ENCODE measurements at regions not wholly inside any gene's neighbourhood (a gene's known extent, or its start where the extent isn't known, plus 50 kb on each side); places are given as distances from the start of the nearest gene placed in this dataset.

GRCh38 chr2:168357797-168358472 is 98.1 kb upstream of the CERS6 start:
- peak overlapping the region; percentile 81 for H3K4me2 ChIP-seq (ENCODE audit: control insufficient read depth, insufficient read depth)
- H3K9me3 ChIP-seq (replicated peaks; ENCODE audit: control insufficient read depth, insufficient read depth, low read length) = no peaks in the 10 kb centered on the region; the same call in 2 of the 3 replicates
- DNase-seq (ENCODE audit: low read depth, low spot score) (no peak), ATAC-seq (peak; percentile 79), FAIRE-seq (no peak)
- H2AFZ ChIP-seq (ENCODE audit: control insufficient read depth, low read depth, low read length) = peak overlapping the region; percentile 79
- H4K20me1 ChIP-seq (ENCODE audit: control insufficient read depth, insufficient read depth) = no peaks in the 10 kb centered on the region
- peaks cover 8% of the 10 kb centered on the region for H3K4me1 ChIP-seq (ENCODE audit: control insufficient read depth, insufficient read depth, low read length)
- RAD21 ChIA-PET (ENCODE audit: unreplicated experiment) = interaction anchor here (1.4 kb wide), 1 partner anchor 11 kb away, joined by 6 read pairs; no protein-coding TSS in a partner anchor
- in situ Hi-C loops (cut with MboI) = no loop called here
- SMC1A ChIA-PET (ENCODE audit: uncharacterized antibody, unreplicated experiment) = interaction anchor here (1.2 kb wide), 1 partner anchor 10 kb away, joined by 3 read pairs; no protein-coding TSS in a partner anchor
- BruUV-seq (replicated peaks) = no TSS peak
- no peaks in the 10 kb centered on the region for H3K36me3 ChIP-seq (ENCODE audit: control insufficient read depth in 2 of 2, insufficient read depth in 2 of 2, low read length in 1 of 2)
- H3K79me2 ChIP-seq (ENCODE audit: control insufficient read depth, insufficient read depth, low read length) = no peaks in the 10 kb centered on the region
- H3K4me3 ChIP-seq = no peak overlapping the region
- WGBS (ENCODE audit: insufficient coverage, insufficient replicate concordance, low lambda C conversion rate, missing lambda C conversion rate) = 39% methylated on average over 3 of the region's 3 CpGs
- no peak overlapping the region for H3K9ac ChIP-seq (ENCODE audit: control insufficient read depth, insufficient read depth, low read length)
- H3K27me3 ChIP-seq (replicated peaks in 1 of 2; ENCODE audit: control insufficient read depth in 2 of 2, insufficient read depth in 2 of 2, low read length in 1 of 2) = no peaks in the 10 kb centered on the region
- no peak overlapping the region for H3K27ac ChIP-seq (ENCODE audit: control insufficient read depth, insufficient read depth)
- CTCF ChIA-PET = interaction anchor here (2.6 kb wide), 1 partner anchor 11 kb away, joined by 11 read pairs; no protein-coding TSS in a partner anchor
- POLR2A ChIA-PET = no interaction called here
- TF ChIP-seq TARDBP (IDR thresholded peaks at IDR 0.05; ENCODE audit: borderline replicate concordance) = no peak
- no peak for TF ChIP-seq NKRF (conservative IDR thresholded peaks at IDR 0.05)
- intact Hi-C loops (cut with micrococcal nuclease; ENCODE audit: unreplicated experiment) = no loop called here

GRCh38 chr2:168359082-168359481 is 97.0 kb upstream of the CERS6 start:
- DNase-seq (ENCODE audit: low read depth, low spot score) = no peak
- 100% methylated on average over 1 of the region's 1 CpG for WGBS (ENCODE audit: insufficient coverage, insufficient replicate concordance, low lambda C conversion rate, missing lambda C conversion rate)
- peaks cover 8% of the 10 kb centered on the region for H3K4me1 ChIP-seq (ENCODE audit: control insufficient read depth, insufficient read depth, low read length)
- H2AFZ ChIP-seq (ENCODE audit: control insufficient read depth, low read depth, low read length) = peak overlapping the region; percentile 79
- no TSS peak for BruUV-seq (replicated peaks)
- in situ Hi-C loops (cut with MboI) (no loop called here), intact Hi-C loops (cut with micrococcal nuclease; ENCODE audit: unreplicated experiment) (no loop called here)
- peak overlapping the region; percentile 28 for H3K4me2 ChIP-seq (ENCODE audit: control insufficient read depth, insufficient read depth)
- H3K36me3 ChIP-seq (ENCODE audit: control insufficient read depth in 2 of 2, insufficient read depth in 2 of 2, low read length in 1 of 2) = no peaks in the 10 kb centered on the region
- FAIRE-seq = no peak
- POLR2A ChIA-PET = no interaction called here
- CTCF ChIA-PET = interaction anchor here (0.7 kb wide), 1 partner anchor 598 kb away, joined by 8 read pairs; no protein-coding TSS in a partner anchor
- H3K9ac ChIP-seq (ENCODE audit: control insufficient read depth, insufficient read depth, low read length) = no peak overlapping the region
- 0 out of 3 replicates have a peak, but pooled peaks have one; percentile 15 for ATAC-seq
- H3K79me2 ChIP-seq (ENCODE audit: control insufficient read depth, insufficient read depth, low read length) = no peaks in the 10 kb centered on the region
- no peak overlapping the region for H3K4me3 ChIP-seq
- H3K9me3 ChIP-seq (replicated peaks; ENCODE audit: control insufficient read depth, insufficient read depth, low read length) = no peaks in the 10 kb centered on the region; the same call in 2 of the 3 replicates
- RAD21 ChIA-PET (ENCODE audit: unreplicated experiment) = no interaction called here
- SMC1A ChIA-PET (ENCODE audit: uncharacterized antibody, unreplicated experiment) = interaction anchor here (0.7 kb wide), 1 partner anchor 12 kb away, joined by 3 read pairs; no protein-coding TSS in a partner anchor
- no peak overlapping the region for H3K27ac ChIP-seq (ENCODE audit: control insufficient read depth, insufficient read depth)
- H4K20me1 ChIP-seq (ENCODE audit: control insufficient read depth, insufficient read depth) = no peaks in the 10 kb centered on the region
- no peaks in the 10 kb centered on the region for H3K27me3 ChIP-seq (replicated peaks in 1 of 2; ENCODE audit: control insufficient read depth in 2 of 2, insufficient read depth in 2 of 2, low read length in 1 of 2)
- TF ChIP-seq YY1 (IDR thresholded peaks at IDR 0.05; ENCODE audit: low read depth, low read length) (0 out of 2 replicates have a peak, but pooled peaks have one; percentile 12), ZBTB40 (IDR thresholded peaks at IDR 0.05; ENCODE audit: borderline replicate concordance) (peak; percentile 94), POLR2AphosphoS2 (IDR thresholded peaks at IDR 0.05; ENCODE audit: low read depth, low read length) (no peak), RUNX3 (IDR thresholded peaks at IDR 0.05; ENCODE audit: low read length) (peak; percentile 34; the same call in 1 of the 2 replicates)
